HFF-Myc (cell line): ENCODE measurements at regions not wholly inside any gene's neighbourhood (a gene's known extent, or its start where the extent isn't known, plus 50 kb on each side); places are given as distances from the start of the nearest gene placed in this dataset.

ENCODE experiments used
- DNase-seq: peaks from one replicate; pipeline ENCODE4 v3.0.0-alpha.2; 2011; ENCODE audit warnings: low read depth; ENCODE audit errors: extremely low read depth
- H3K4me3 ChIP-seq: replicated peaks from 2 replicates; pipeline ENCODE4 v1.5.1; 2011; ENCODE audit warnings: low read depth, mild to moderate bottlenecking, control low read depth, low read length
- TF ChIP-seq, protein P1 (sequence below): IDR thresholded peaks from 2 replicates; pipeline ENCODE4 v1.5.1; 2012; ENCODE audit warnings: mild to moderate bottlenecking, low read depth, low read length, control low read depth; ENCODE audit errors: missing control alignments

DNA sequence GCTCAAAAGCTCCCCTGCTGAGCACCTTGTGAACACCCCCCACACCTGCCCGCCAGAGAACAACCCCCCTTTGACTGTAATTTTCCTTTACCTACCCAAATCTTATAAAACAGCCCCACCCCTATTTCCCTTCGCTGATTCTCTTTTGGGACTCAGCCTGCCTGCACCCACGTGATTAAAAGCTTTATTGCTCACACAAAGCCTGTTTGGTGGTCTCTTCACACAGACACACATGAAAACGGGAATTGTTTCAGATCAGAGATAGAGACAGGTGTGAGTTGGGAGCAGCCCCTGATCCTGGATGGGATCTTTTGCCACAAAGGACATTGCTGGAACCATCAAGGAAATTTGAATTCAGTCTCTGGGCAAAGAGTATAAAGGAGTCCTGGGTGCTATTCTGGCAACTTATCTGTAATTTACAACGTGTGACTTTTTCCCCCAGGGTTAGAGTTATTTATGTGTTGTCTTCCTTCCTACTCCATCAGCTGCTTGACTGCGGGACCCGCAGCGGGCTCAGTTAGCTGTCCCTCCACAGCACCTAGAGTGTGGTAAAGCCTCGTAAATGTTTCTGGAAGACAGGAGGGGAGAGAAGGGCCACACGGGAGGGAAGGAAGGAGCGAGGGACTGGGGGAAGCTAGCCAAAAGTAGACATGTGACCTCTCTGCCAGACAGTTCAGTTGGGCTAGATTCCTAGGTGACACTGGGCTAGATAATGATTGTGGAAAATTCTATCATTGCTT, 437.0 kb downstream of the ZNF608 start:
- DNase-seq = no peak
- TF ChIP-seq, protein P1, sequence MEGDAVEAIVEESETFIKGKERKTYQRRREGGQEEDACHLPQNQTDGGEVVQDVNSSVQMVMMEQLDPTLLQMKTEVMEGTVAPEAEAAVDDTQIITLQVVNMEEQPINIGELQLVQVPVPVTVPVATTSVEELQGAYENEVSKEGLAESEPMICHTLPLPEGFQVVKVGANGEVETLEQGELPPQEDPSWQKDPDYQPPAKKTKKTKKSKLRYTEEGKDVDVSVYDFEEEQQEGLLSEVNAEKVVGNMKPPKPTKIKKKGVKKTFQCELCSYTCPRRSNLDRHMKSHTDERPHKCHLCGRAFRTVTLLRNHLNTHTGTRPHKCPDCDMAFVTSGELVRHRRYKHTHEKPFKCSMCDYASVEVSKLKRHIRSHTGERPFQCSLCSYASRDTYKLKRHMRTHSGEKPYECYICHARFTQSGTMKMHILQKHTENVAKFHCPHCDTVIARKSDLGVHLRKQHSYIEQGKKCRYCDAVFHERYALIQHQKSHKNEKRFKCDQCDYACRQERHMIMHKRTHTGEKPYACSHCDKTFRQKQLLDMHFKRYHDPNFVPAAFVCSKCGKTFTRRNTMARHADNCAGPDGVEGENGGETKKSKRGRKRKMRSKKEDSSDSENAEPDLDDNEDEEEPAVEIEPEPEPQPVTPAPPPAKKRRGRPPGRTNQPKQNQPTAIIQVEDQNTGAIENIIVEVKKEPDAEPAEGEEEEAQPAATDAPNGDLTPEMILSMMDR = no peak
- no peak overlapping the region for H3K4me3 ChIP-seq

DNA sequence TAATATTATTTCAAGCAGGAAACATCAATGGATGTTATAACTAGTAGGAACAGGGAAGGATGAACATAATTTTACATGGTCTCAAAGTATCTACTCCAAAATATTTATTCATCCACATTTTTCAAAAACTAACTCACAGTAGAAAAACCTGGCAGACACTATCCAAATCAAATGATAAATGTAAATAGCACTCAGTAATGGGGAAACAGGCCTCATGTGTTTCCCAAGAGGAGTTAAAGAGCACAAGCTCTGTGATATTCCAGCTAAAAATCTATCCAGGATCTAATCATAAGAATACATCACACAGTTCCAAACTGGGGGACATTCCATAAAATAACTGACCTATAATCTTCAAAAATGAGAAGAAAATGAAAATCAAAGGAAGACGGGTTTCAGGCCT, 443.1 kb downstream of the ZNF608 start:
- DNase-seq = no peak
- TF ChIP-seq, protein P1 = no peak
- no peak overlapping the region for H3K4me3 ChIP-seq

DNA sequence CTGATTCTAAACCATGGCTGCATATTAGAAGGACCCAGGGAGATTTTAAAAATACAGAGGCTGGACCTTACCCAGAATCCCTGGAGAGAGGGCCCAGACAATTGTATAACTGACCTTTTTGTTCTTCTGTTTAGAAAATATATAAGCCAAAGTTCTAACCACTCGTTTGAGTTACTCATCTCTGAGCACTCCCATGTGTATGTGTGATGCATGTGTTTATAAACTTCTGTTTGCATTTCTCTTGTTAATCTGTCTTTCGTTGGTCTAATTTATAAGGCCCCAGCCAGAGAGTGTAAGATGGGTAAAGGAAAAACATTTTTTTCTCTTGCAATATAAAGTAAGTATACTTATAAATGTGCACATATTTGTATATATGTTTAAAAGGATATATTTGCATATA, 443.9 kb downstream of the ZNF608 start:
- TF ChIP-seq, protein P1 = no peak
- no peak for DNase-seq

DNA sequence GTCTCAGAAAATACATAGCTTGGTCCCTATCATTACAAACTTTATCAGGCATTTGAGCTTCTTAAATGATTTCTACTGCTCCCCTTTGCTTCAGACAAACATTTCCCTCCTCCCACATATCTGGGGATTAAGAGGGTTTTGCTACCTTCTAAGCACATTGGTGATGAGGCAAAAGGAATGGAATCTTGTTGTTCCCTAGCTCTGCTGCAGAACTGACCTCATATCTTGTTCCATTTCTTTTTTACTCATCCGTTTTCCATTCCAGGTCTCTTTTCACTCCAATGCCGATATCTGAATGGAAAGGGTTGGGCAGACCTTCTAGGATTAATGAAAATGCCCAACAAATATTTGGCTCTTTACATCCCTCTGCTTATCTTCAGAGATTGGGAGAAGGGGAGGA, 444.6 kb downstream of the ZNF608 start:
- TF ChIP-seq, protein P1 = no peak
- no peak for DNase-seq
- no peak overlapping the region for H3K4me3 ChIP-seq

More for the DNA sequence above, 443.9 kb downstream of the ZNF608 start:
- no peak overlapping the region for H3K4me3 ChIP-seq

DNA sequence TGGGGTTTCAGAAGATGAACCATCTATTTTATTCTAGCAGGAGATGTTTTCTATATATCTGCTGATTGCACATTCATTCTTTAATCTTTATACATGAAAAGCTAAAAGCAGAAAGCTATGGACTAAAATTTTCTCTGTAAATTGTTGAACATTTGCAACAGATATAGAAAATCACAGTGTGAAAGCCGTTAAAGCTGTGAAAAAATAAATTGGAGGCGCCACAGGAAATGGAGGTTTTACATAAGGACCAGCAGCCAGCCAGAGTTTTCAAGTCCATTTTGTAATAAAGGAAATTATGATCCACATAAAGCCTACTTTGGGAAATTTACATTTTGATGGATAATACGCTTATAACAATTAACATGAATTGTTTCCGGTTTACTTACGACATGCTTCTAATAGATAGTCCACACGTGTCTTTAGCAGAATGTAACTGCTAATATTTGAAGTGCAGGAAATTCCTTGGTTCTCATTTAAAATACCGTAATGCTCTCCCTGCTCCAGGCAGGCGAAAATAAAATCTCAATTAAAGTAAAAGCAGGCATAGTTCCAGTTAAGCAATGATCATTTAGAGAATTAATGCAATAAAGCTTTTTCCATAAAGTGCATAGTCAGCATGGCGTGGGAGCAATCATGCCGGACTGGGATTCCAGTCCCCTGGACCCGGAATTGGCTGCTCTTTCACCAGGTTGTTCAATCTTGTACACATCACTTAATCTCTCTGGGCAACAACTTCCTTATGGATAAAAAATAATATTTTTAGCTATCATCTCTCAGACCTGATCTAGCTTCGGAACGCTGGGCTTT, 445.4 kb downstream of the ZNF608 start:
- DNase-seq = no peak
- no peak overlapping the region for H3K4me3 ChIP-seq
- TF ChIP-seq, protein P1 = no peak

DNA sequence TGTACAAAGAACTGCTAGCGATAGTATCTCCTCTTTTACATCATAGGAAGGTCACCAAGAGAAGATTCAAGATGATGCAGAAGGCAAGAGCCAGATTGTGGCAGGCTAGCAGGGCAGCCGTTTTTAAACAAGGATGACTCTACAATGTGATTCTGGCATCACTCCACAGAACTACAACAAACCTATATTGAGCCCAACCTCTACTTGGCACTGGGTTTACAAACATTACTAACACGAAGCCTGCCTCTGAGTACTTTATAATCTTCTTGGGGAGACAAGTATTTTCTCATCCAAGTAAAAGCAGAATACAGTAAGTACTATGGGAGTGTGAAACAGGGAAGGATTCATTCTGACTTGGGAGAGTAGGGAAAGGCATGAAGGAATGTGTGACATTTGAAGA, 448.6 kb downstream of the ZNF608 start:
- TF ChIP-seq, protein P1 = no peak
- DNase-seq = no peak
- H3K4me3 ChIP-seq = no peak overlapping the region
